ENCODE measurements at regions not wholly inside any gene's neighbourhood (a gene's known extent, or its start where the extent isn't known, plus 50 kb on each side); places are given as distances from the start of the nearest gene placed in this dataset.

DNA sequence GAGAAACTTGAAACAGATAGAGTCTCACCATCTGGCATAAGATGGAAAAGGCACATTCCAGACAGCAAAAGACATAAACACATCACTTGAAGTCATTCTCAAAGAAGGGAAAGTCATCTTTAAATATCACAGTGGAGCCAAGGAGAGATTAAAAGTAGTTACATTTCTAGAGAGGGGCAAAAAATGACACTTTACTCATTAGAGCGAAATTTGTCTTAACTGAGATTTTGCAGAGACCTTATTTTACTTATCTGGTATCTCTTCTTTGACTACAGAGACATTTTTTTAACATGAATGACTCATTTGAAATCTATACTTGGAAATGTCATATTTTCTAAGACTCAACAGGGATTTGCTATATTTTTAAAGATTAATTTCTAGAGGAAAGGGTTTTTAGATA lies 339.0 kb upstream of the KIF2B start:
- ChIA-PET POLR2A (no interaction called here), CTCF (no interaction called here)
- TF ChIP-seq, protein P1, sequence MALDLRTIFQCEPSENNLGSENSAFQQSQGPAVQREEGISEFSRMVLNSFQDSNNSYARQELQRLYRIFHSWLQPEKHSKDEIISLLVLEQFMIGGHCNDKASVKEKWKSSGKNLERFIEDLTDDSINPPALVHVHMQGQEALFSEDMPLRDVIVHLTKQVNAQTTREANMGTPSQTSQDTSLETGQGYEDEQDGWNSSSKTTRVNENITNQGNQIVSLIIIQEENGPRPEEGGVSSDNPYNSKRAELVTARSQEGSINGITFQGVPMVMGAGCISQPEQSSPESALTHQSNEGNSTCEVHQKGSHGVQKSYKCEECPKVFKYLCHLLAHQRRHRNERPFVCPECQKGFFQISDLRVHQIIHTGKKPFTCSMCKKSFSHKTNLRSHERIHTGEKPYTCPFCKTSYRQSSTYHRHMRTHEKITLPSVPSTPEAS (tag by site-specific recombination; IDR thresholded peaks at IDR 0.05), result no peak
- TF ChIP-seq ZNF175 (tag by site-specific recombination; IDR thresholded peaks at IDR 0.05) (no peak), ZNF335 (tag by site-specific recombination; conservative IDR thresholded peaks at IDR 0.05) (no peak), ZNF791 (tag by site-specific recombination; IDR thresholded peaks at IDR 0.05) (no peak), HIC1 (tag by site-specific recombination; IDR thresholded peaks at IDR 0.05) (no peak), ZNF645 (tag by site-specific recombination; IDR thresholded peaks at IDR 0.05) (no peak), ZNF529 (tag by site-specific recombination; IDR thresholded peaks at IDR 0.05; ENCODE audit: insufficient replicate concordance) (no peak), ZEB2 (tag by site-specific recombination; IDR thresholded peaks at IDR 0.05) (no peak)
- TF ChIP-seq, protein P2, sequence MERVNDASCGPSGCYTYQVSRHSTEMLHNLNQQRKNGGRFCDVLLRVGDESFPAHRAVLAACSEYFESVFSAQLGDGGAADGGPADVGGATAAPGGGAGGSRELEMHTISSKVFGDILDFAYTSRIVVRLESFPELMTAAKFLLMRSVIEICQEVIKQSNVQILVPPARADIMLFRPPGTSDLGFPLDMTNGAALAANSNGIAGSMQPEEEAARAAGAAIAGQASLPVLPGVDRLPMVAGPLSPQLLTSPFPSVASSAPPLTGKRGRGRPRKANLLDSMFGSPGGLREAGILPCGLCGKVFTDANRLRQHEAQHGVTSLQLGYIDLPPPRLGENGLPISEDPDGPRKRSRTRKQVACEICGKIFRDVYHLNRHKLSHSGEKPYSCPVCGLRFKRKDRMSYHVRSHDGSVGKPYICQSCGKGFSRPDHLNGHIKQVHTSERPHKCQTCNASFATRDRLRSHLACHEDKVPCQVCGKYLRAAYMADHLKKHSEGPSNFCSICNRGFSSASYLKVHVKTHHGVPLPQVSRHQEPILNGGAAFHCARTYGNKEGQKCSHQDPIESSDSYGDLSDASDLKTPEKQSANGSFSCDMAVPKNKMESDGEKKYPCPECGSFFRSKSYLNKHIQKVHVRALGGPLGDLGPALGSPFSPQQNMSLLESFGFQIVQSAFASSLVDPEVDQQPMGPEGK (tag by site-specific recombination; IDR thresholded peaks at IDR 0.05), result no peak
- TF ChIP-seq, protein P3, sequence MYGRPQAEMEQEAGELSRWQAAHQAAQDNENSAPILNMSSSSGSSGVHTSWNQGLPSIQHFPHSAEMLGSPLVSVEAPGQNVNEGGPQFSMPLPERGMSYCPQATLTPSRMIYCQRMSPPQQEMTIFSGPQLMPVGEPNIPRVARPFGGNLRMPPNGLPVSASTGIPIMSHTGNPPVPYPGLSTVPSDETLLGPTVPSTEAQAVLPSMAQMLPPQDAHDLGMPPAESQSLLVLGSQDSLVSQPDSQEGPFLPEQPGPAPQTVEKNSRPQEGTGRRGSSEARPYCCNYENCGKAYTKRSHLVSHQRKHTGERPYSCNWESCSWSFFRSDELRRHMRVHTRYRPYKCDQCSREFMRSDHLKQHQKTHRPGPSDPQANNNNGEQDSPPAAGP (tag by site-specific recombination; IDR thresholded peaks at IDR 0.05), result no peak
- TF ChIP-seq, protein P4, sequence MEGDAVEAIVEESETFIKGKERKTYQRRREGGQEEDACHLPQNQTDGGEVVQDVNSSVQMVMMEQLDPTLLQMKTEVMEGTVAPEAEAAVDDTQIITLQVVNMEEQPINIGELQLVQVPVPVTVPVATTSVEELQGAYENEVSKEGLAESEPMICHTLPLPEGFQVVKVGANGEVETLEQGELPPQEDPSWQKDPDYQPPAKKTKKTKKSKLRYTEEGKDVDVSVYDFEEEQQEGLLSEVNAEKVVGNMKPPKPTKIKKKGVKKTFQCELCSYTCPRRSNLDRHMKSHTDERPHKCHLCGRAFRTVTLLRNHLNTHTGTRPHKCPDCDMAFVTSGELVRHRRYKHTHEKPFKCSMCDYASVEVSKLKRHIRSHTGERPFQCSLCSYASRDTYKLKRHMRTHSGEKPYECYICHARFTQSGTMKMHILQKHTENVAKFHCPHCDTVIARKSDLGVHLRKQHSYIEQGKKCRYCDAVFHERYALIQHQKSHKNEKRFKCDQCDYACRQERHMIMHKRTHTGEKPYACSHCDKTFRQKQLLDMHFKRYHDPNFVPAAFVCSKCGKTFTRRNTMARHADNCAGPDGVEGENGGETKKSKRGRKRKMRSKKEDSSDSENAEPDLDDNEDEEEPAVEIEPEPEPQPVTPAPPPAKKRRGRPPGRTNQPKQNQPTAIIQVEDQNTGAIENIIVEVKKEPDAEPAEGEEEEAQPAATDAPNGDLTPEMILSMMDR (tag by site-specific recombination; IDR thresholded peaks at IDR 0.05), result no peak
- Histone ChIP-seq H3K36me3 (ENCODE audit: control insufficient read depth in 2 of 2, insufficient read depth in 1 of 2, low read length in 2 of 2) (no peaks in the 10 kb centered on the region), H3K9me3 (ENCODE audit: control insufficient read depth, insufficient read depth, low read depth, low read length) (no peaks in the 10 kb centered on the region), H3K4me1 (ENCODE audit: control insufficient read depth, insufficient read depth, low read length) (no peaks in the 10 kb centered on the region), H3K27ac (ENCODE audit: extremely low read depth, low read depth, low read length) (no peak overlapping the region), H3K4me3 (ENCODE audit: low read depth, low read length) (no peak overlapping the region)

DNA sequence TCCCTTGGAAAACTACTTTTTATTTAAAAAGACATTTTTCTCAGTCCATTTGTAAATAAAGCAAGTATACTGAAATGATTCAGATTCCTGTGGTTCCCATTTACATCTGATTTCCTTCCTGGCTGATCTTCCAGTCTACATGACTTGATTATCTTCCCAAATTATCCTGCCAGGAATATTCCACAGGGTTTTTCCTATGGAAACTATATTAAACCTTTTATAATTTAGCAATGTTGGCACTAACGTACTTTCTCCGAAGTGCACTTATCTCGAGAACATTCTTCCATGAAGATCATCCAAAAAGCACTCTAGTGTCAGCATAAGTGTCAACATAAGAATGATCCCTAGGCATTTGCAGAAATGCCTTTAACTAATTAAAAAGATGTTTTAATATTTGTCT lies 347.7 kb upstream of the KIF2B start:
- Histone ChIP-seq H3K4me1 (ENCODE audit: control insufficient read depth, insufficient read depth, low read length) (no peaks in the 10 kb centered on the region), H3K27ac (ENCODE audit: extremely low read depth, low read depth, low read length) (no peak overlapping the region), H3K9me3 (ENCODE audit: control insufficient read depth, insufficient read depth, low read depth, low read length) (no peaks in the 10 kb centered on the region), H3K36me3 (ENCODE audit: control insufficient read depth in 2 of 2, insufficient read depth in 1 of 2, low read length in 2 of 2) (no peaks in the 10 kb centered on the region), H3K4me3 (ENCODE audit: low read depth, low read length) (no peak overlapping the region)
- POLR2A ChIA-PET, result no interaction called here
- TF ChIP-seq, protein P5, sequence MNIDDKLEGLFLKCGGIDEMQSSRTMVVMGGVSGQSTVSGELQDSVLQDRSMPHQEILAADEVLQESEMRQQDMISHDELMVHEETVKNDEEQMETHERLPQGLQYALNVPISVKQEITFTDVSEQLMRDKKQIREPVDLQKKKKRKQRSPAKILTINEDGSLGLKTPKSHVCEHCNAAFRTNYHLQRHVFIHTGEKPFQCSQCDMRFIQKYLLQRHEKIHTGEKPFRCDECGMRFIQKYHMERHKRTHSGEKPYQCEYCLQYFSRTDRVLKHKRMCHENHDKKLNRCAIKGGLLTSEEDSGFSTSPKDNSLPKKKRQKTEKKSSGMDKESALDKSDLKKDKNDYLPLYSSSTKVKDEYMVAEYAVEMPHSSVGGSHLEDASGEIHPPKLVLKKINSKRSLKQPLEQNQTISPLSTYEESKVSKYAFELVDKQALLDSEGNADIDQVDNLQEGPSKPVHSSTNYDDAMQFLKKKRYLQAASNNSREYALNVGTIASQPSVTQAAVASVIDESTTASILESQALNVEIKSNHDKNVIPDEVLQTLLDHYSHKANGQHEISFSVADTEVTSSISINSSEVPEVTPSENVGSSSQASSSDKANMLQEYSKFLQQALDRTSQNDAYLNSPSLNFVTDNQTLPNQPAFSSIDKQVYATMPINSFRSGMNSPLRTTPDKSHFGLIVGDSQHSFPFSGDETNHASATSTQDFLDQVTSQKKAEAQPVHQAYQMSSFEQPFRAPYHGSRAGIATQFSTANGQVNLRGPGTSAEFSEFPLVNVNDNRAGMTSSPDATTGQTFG (tag by site-specific recombination; IDR thresholded peaks at IDR 0.05; ENCODE audit: borderline replicate concordance), result no peak
- TF ChIP-seq ZNF768 (tag by site-specific recombination; IDR thresholded peaks at IDR 0.05), result no peak
- no peak for TF ChIP-seq GFI1B (tag by site-specific recombination; IDR thresholded peaks at IDR 0.05)
- TF ChIP-seq ZNF692 (tag by site-specific recombination; IDR thresholded peaks at IDR 0.05), result no peak
- TF ChIP-seq ZNF529 (tag by site-specific recombination; IDR thresholded peaks at IDR 0.05; ENCODE audit: insufficient replicate concordance), result no peak
- CTCF ChIA-PET, result no interaction called here
